ENCODE measurements at regions not wholly inside any gene's neighbourhood (a gene's known extent, or its start where the extent isn't known, plus 50 kb on each side); places are given as distances from the start of the nearest gene placed in this dataset.

- Histone ChIP-seq H3K27me3 (no peaks in the 10 kb centered on the region), H3K27ac (no peak overlapping the region), H3K4me3 (no peak overlapping the region), H3K9me3 (no peaks in the 10 kb centered on the region), H3K4me1 (no peaks in the 10 kb centered on the region), H3K36me3 (no peaks in the 10 kb centered on the region)
- intact Hi-C loops (cut with DNase I), result no loop called here
- no peak for ATAC-seq
- DNase-seq, result no peak
- TF ChIP-seq CTCF (IDR thresholded peaks at IDR 0.05), result no peak
These were observed 426.7 kb upstream of the CDH8 start for GRCh38 chr16:62462971-62463370.

- DNase-seq (no peak), ATAC-seq (no peak)
- Histone ChIP-seq H3K27ac (no peak overlapping the region), H3K4me1 (no peaks in the 10 kb centered on the region), H3K36me3 (no peaks in the 10 kb centered on the region), H3K27me3 (no peaks in the 10 kb centered on the region), H3K4me3 (no peak overlapping the region), H3K9me3 (no peaks in the 10 kb centered on the region)
- no peak for TF ChIP-seq CTCF (IDR thresholded peaks at IDR 0.05)
- intact Hi-C loops (cut with DNase I), result no loop called here
These were observed 414.1 kb upstream of the CDH8 start for GRCh38 chr16:62450291-62450690.

- no peaks in the 10 kb centered on the region for H3K4me1 ChIP-seq
- peaks cover 4% of the 10 kb centered on the region for H3K9me3 ChIP-seq
- H3K27ac ChIP-seq, result no peak overlapping the region
- no peaks in the 10 kb centered on the region for H3K27me3 ChIP-seq
- no peak for TF ChIP-seq CTCF (IDR thresholded peaks at IDR 0.05)
- intact Hi-C loops (cut with DNase I), result no loop called here
- ATAC-seq (no peak), DNase-seq (no peak)
- no peak overlapping the region for H3K4me3 ChIP-seq
- no peaks in the 10 kb centered on the region for H3K36me3 ChIP-seq
These were observed 409.7 kb upstream of the CDH8 start for GRCh38 chr16:62445909-62446308.

- H3K36me3 ChIP-seq, result no peaks in the 10 kb centered on the region
- DNase-seq (no peak), ATAC-seq (no peak)
- H3K27ac ChIP-seq, result no peak overlapping the region
- TF ChIP-seq CTCF (IDR thresholded peaks at IDR 0.05), result no peak
- H3K27me3 ChIP-seq, result no peaks in the 10 kb centered on the region
- intact Hi-C loops (cut with DNase I), result no loop called here
- no peaks in the 10 kb centered on the region for H3K4me1 ChIP-seq
- H3K9me3 ChIP-seq, result no peaks in the 10 kb centered on the region
- H3K4me3 ChIP-seq, result no peak overlapping the region
These were observed 388.0 kb upstream of the CDH8 start for GRCh38 chr16:62424206-62424605.

GRCh38 chr16:62408760-62409159 is 372.5 kb upstream of the CDH8 start:
- DNase-seq, result no peak
- intact Hi-C loops (cut with DNase I), result no loop called here
- ATAC-seq, result no peak
- Histone ChIP-seq H3K27ac (no peak overlapping the region), H3K4me3 (no peak overlapping the region), H3K36me3 (no peaks in the 10 kb centered on the region), H3K9me3 (no peaks in the 10 kb centered on the region), H3K27me3 (no peaks in the 10 kb centered on the region), H3K4me1 (no peaks in the 10 kb centered on the region)
- TF ChIP-seq CTCF (IDR thresholded peaks at IDR 0.05), result no peak

- no peaks in the 10 kb centered on the region for H3K9me3 ChIP-seq
- DNase-seq (no peak), ATAC-seq (no peak)
These were observed 370.1 kb upstream of the CDH8 start for GRCh38 chr16:62406387-62406786.

More at GRCh38 chr16:62406387-62406786, 370.1 kb upstream of the CDH8 start:
- Histone ChIP-seq H3K4me1 (no peaks in the 10 kb centered on the region), H3K36me3 (no peaks in the 10 kb centered on the region), H3K27ac (no peak overlapping the region), H3K4me3 (no peak overlapping the region), H3K27me3 (no peaks in the 10 kb centered on the region)
- TF ChIP-seq CTCF (IDR thresholded peaks at IDR 0.05), result no peak
- intact Hi-C loops (cut with DNase I), result no loop called here

Measured in upper lobe of right lung (tissue), 1 donor.